ENCODE measurements at regions not wholly inside any gene's neighbourhood (a gene's known extent, or its start where the extent isn't known, plus 50 kb on each side); places are given as distances from the start of the nearest gene placed in this dataset.
A peak's percentile ranks its signal among the peaks of the same experiment; 100 is the strongest.
"Not testable (repeated sequence)": the region's sequence is repeated elsewhere in the genome, so short reads cannot be mapped to it uniquely, and the experiment has no call there.

DNA sequence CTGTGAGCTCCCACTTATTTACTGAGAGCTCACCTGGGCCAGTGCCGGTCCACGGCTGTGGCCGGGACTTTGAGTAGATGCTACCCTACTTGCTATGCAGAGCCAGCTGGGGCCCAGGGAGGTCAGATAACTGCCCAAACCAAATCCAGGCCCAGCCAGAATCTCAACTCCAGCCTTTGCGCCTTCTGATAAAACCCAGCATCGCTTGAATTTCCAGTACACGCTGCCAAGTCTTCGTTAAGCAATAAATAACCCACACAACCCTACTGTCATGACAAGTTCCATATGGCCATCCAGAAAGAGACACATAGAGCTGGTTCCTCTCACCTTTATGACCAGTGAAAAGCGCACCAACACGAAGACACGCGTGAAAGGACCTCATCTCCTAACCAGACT lies 55.6 kb upstream of the SPN start:
- H3F3A ChIP-seq (ENCODE audit: low read depth): not testable (repeated sequence)

DNA sequence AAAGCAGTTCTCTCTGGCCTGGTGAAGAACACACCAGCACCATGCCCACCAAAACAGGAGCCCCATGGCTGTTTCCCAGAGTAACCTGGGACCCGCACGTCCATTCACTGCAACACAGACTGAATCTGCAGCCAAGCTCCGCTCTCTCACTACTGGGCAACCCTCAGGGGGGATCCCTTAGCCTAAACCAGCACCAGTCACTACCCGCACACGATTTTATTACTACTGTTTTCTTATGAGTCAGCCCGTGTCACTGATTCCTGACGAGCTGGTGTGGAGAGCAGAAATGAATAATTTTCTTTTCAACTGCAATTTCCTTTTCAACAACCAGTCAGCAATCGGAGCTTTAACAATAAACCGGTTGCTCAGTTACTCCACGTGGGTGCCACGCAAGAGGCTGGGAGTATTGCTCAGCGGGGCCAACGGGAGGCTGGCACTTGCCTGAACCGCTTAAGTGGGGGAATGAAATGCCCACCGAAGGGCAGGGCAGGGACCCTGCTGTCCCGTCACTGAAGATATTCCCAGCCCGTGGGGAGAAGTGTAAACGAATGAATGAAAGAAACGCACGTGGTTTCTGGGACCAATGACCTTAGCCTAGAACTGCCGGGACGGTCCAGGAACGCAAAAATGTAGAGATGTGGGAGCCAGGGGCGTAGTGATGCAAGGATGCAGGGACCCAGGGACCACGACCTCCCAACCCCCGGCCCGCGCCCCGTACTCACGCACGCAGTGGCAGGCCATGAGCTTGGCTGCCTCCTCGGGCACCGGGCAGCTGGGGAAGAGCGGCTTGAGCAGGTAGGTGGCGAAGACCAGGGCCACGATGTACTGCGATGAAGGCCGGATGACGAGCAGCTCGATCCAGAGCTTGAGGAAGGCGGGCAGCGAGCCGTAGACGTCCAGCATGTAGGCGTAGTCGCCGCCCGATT lies 50.4 kb upstream of the SPN start:
- peak overlapping the region; percentile 76 for H3K9ac ChIP-seq (ENCODE audit: low read depth, low read length, poor library complexity, severe bottlenecking)
- H3K9me3 ChIP-seq (ENCODE audit: insufficient read depth, low read depth, low read length); H3K9me2 ChIP-seq (replicated peaks; ENCODE audit: low read depth, low read length); H4K20me1 ChIP-seq (ENCODE audit: insufficient read depth, low read length, poor library complexity, severe bottlenecking); H3K4me1 ChIP-seq (ENCODE audit: insufficient read depth, low read length, poor library complexity, severe bottlenecking); H3K36me3 ChIP-seq (ENCODE audit: insufficient read depth, low read length); H3K27me3 ChIP-seq (ENCODE audit: insufficient read depth, low read length, poor library complexity, severe bottlenecking); H3F3A ChIP-seq (ENCODE audit: low read depth): not testable (repeated sequence)
- H3K4me3 ChIP-seq (ENCODE audit: low read length, poor library complexity, severe bottlenecking): peak overlapping the region; percentile 88
- peak overlapping the region; percentile 79 for H3K4me2 ChIP-seq (ENCODE audit: low read depth, low read length, poor library complexity, severe bottlenecking)
- H3K79me2 ChIP-seq (ENCODE audit: insufficient read depth, low read length): peaks cover 43% of the 10 kb centered on the region
- peak overlapping the region; percentile 90 for H2AFZ ChIP-seq (ENCODE audit: low read length)

More for the DNA sequence above, 55.6 kb upstream of the SPN start:
- not testable (repeated sequence) for H3K36me3 ChIP-seq (ENCODE audit: insufficient read depth, low read length); H3K4me1 ChIP-seq (ENCODE audit: insufficient read depth, low read length, poor library complexity, severe bottlenecking); H3K9me3 ChIP-seq (ENCODE audit: insufficient read depth, low read depth, low read length); H3K4me3 ChIP-seq (ENCODE audit: low read length, poor library complexity, severe bottlenecking); H3K9me2 ChIP-seq (replicated peaks; ENCODE audit: low read depth, low read length); H2AFZ ChIP-seq (ENCODE audit: low read length); H4K20me1 ChIP-seq (ENCODE audit: insufficient read depth, low read length, poor library complexity, severe bottlenecking); H3K27me3 ChIP-seq (ENCODE audit: insufficient read depth, low read length, poor library complexity, severe bottlenecking); H3K9ac ChIP-seq (ENCODE audit: low read depth, low read length, poor library complexity, severe bottlenecking)
- Histone ChIP-seq H3K4me2 (ENCODE audit: low read depth, low read length, poor library complexity, severe bottlenecking) (peak overlapping the region; percentile 31), H3K79me2 (ENCODE audit: insufficient read depth, low read length) (peaks cover 71% of the 10 kb centered on the region)
